CD8-positive, alpha-beta memory T cell (primary cell): ENCODE measurements at regions not wholly inside any gene's neighbourhood (a gene's known extent, or its start where the extent isn't known, plus 50 kb on each side); places are given as distances from the start of the nearest gene placed in this dataset.
A peak's percentile ranks its signal among the peaks of the same experiment; 100 is the strongest.
"Not testable (repeated sequence)": the region's sequence is repeated elsewhere in the genome, so short reads cannot be mapped to it uniquely, and the experiment has no call there.

Experiments
- CTCF ChIA-PET: fragments of 350-600 bp; sonication (Branson Sonifier 250); formaldehyde crosslinking; loops from one replicate; lab custom pipeline; 2021; ENCODE audit warnings: antibody characterized with exemption; lab: Charles Lee
- POLR2A ChIA-PET: fragments of 350-600 bp; sonication (Branson Sonifier 250); formaldehyde crosslinking; loops from one replicate; lab custom pipeline; 2021; ENCODE audit warnings: antibody characterized with exemption; lab: Charles Lee
- DNase-seq, 5 donors: peaks; one replicate each; pipeline versions ENCODE4 v3.0.0 to v3.0.0-alpha.2; 2020 to 2022; ENCODE audit warnings: mixed read lengths in 1 of 5
- H3K27ac ChIP-seq: one replicate; pipeline ENCODE4 v1.7.0; 2013; ENCODE audit warnings: low read depth, mild to moderate bottlenecking, low read length, moderate library complexity
- H3K27me3 ChIP-seq: 2 replicates; pipeline ENCODE4 v1.7.0; 2013; ENCODE audit warnings: low read length, mild to moderate bottlenecking; ENCODE audit not compliant: insufficient read depth, poor library complexity, severe bottlenecking
- H3K36me3 ChIP-seq: 2 replicates; pipeline ENCODE4 v1.7.0; 2013; ENCODE audit warnings: mild to moderate bottlenecking, low read length, moderate library complexity; ENCODE audit not compliant: insufficient read depth
- H3K4me1 ChIP-seq: 2 replicates; pipeline ENCODE4 v1.7.0; 2013; ENCODE audit warnings: mild to moderate bottlenecking, low read length, moderate library complexity; ENCODE audit not compliant: insufficient read depth
- H3K4me3 ChIP-seq: 2 replicates; pipeline ENCODE4 v1.7.0; 2013; ENCODE audit warnings: mild to moderate bottlenecking, low read length
- H3K9me3 ChIP-seq: 2 replicates; pipeline ENCODE4 v1.7.0; 2013; ENCODE audit warnings: mild to moderate bottlenecking, low read length
- H3K27ac Mint-ChIP-seq, 8 donors: one replicate each; pipeline ENCODE4 v1.8.0; 2020 to 2021; ENCODE audit warnings: mixed read lengths in 8 of 8, mild to moderate bottlenecking in 6 of 8, inconsistent platforms in 3 of 8, moderate library complexity in 3 of 8
- H3K27me3 Mint-ChIP-seq, 2 donors: one replicate each; pipeline ENCODE4 v1.8.0; 2020 to 2021; ENCODE audit warnings: mixed read lengths in 2 of 2, mild to moderate bottlenecking in 1 of 2, moderate library complexity in 1 of 2
- H3K36me3 Mint-ChIP-seq, 3 donors: one replicate each; pipeline ENCODE4 v1.8.0; 2020 to 2021; ENCODE audit warnings: mixed read lengths in 3 of 3, inconsistent platforms in 1 of 3, mild to moderate bottlenecking in 1 of 3
- H3K4me1 Mint-ChIP-seq, 3 donors: one replicate each; pipeline ENCODE4 v1.8.0; 2020 to 2021; ENCODE audit warnings: mixed read lengths in 3 of 3, inconsistent platforms in 1 of 3, mild to moderate bottlenecking in 1 of 3
- H3K4me3 Mint-ChIP-seq, 7 donors: one replicate each; pipeline ENCODE4 v1.8.0; 2020 to 2021; ENCODE audit warnings: mixed read lengths in 7 of 7, mild to moderate bottlenecking in 6 of 7, moderate library complexity in 4 of 7, inconsistent platforms in 2 of 7
- H3K9me3 Mint-ChIP-seq, 5 donors: one replicate each; pipeline ENCODE4 v1.8.0; 2020 to 2022; ENCODE audit warnings: mixed read lengths in 5 of 5, mild to moderate bottlenecking in 3 of 5, moderate library complexity in 2 of 5, inconsistent platforms in 1 of 5

DNA sequence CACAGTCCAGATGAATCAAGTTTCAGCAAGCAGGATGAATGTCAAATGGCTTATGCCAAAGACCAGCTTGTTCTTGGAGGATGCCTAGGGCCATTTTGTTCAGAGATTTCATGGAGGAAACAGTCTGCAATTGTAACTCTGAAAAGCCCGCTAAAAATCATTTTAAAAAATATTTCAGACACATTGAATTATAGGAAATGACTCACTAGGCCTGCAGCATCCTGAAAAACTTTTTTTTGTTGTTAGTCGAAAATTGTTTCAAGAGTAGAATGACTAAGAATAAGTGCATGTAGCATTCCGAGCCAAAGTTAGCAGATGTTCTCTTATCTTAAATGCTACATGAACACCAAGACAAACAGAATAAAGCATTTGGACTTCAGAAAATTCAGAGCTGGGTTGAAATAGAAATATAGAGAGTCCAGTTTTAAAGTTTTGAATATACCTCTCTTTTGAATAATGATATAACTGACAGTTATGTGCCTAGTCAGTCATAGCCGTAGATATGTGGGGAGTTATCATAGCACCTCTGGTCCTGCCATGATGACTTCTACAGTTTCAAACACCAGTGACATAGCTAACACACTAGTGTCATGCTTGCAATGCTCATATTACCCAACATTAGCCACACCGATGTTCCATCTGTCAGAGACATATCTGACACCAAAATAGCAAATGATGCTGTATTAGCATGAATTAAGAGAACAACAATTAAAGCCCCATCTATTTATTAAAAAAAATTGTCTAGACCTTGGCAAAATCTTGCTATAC lies 1462.8 kb upstream of the GBE1 start:
- no peak overlapping the region for H3K4me3 ChIP-seq
- no peaks in the 10 kb centered on the region for H3K36me3 ChIP-seq
- Mint-ChIP-seq H3K4me1 (no peaks in the 10 kb centered on the region), H3K36me3 (no peaks in the 10 kb centered on the region), H3K27ac (no peak overlapping the region), H3K4me3 (no peak overlapping the region), H3K9me3 (peaks cover 0 to 22% (median 0%) of the 10 kb centered on the region in 5 donors), H3K27me3 (no peaks in the 10 kb centered on the region)
- no peaks in the 10 kb centered on the region for H3K9me3 ChIP-seq
- ChIA-PET POLR2A (no interaction called here), CTCF (no interaction called here)
- no peak for DNase-seq
- H3K27ac ChIP-seq: no peak overlapping the region
- no peaks in the 10 kb centered on the region for H3K4me1 ChIP-seq
- no peaks in the 10 kb centered on the region for H3K27me3 ChIP-seq

- H3K4me3 ChIP-seq: no peak overlapping the region
- peak overlapping the region in 2 of 7 donors; percentile 6 to 37 for H3K4me3 Mint-ChIP-seq
- H3K9me3 ChIP-seq: no peaks in the 10 kb centered on the region
- no peaks in the 10 kb centered on the region for H3K27me3 ChIP-seq
- H3K9me3 Mint-ChIP-seq: peaks cover 5 to 26% (median 11%) of the 10 kb centered on the region in 5 donors
- peaks cover 0 to 1% (median 0%) of the 10 kb centered on the region in 3 donors for H3K36me3 Mint-ChIP-seq
- H3K27me3 Mint-ChIP-seq: peaks cover 0 to 2% of the 10 kb centered on the region in 2 donors
- no peaks in the 10 kb centered on the region for H3K4me1 Mint-ChIP-seq
- no peak overlapping the region for H3K27ac ChIP-seq
- DNase-seq: peak in 1 of 5 donors; percentile 42
- no peak overlapping the region for H3K27ac Mint-ChIP-seq
- no peaks in the 10 kb centered on the region for H3K36me3 ChIP-seq
- POLR2A ChIA-PET: no interaction called here
- H3K4me1 ChIP-seq: no peaks in the 10 kb centered on the region
- CTCF ChIA-PET: no interaction called here
Measured at GRCh38 chr3:83218383-83219200, 1457.1 kb upstream of the GBE1 start.

DNA sequence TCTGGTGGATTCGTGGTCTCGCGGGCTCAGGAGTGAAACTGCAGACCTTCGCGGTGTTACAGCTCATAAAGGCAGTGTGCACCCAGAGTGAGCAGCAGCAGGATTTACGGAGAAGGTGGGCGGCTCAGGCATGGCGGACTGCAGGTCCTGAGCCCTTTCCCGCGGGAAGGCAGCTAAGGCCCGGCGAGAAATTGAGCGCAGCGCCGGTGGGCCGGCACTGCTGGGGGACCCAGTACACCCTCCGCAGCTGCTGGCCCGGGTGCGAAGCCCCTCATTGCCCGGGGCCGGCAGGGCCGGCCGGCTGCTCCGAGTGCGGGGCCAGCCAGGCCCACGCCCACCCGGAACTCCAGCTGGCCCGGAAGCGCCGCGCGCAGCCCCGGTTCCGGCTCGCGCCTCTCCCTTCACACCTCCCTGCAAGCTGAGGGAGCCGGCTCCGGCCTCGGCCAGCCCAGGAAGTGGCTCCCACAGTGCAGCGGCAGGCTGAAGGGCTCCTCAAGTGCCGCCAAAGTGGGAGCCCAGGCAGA lies 1456.2 kb upstream of the GBE1 start:
- POLR2A ChIA-PET, H3K36me3 ChIP-seq, H3K4me1 ChIP-seq, H3K4me3 ChIP-seq, H3K27ac ChIP-seq, H3K9me3 ChIP-seq, H3K4me1 Mint-ChIP-seq, H3K27me3 ChIP-seq, CTCF ChIA-PET, H3K27me3 Mint-ChIP-seq, H3K36me3 Mint-ChIP-seq, H3K27ac Mint-ChIP-seq: not testable (repeated sequence)
- DNase-seq: peak in 1 of 5 donors; percentile 46
- peaks cover 5 to 27% (median 11%) of the 10 kb centered on the region in 5 donors for H3K9me3 Mint-ChIP-seq
- peak overlapping the region in 1 of 7 donors; percentile 74 for H3K4me3 Mint-ChIP-seq

DNA sequence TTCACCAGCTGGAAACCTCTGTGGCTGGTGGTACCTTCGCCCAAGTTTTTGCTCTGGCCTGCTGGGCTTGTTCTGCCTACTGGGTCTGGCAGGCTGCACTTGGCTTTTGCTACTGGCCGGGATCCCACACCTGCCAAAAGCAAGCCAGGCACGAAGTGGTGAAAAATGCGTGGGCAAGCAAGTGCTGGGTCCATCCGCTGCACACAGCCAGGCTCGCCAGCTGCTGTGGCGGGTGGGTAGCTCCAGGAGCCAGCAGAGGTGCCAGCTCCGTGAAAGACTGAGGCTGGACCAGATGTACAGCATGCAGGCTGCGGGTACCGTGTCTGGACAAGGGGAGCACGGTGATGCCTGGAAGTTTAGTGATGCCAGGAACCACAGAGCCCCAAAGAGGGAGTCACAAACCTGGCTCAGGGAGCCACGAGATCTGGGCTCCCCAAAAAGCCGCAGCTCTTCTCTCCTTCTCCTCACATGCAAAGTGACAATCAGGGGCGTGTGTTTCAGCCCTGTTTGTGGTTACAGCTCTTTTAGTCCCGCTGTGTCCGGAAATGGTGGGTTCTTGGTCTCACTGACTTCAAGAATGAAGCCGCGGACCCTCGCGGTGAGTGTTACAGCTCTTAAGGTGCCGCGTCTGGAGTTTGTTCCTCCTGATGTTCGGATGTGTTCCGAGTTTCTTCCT lies 1455.6 kb upstream of the GBE1 start:
- POLR2A ChIA-PET: no interaction called here
- no peaks in the 10 kb centered on the region for H3K36me3 ChIP-seq
- H3K4me1 ChIP-seq: no peaks in the 10 kb centered on the region
- no peak overlapping the region for H3K4me3 ChIP-seq
- no peak overlapping the region for H3K27ac Mint-ChIP-seq
- H3K4me1 Mint-ChIP-seq: no peaks in the 10 kb centered on the region
- peaks cover 0 to 2% of the 10 kb centered on the region in 2 donors for H3K27me3 Mint-ChIP-seq
- DNase-seq: peak in 1 of 5 donors; percentile 32
- H3K9me3 Mint-ChIP-seq: peaks cover 5 to 27% (median 11%) of the 10 kb centered on the region in 5 donors
- H3K9me3 ChIP-seq: no peaks in the 10 kb centered on the region
- no peaks in the 10 kb centered on the region for H3K27me3 ChIP-seq
- peak overlapping the region in 1 of 7 donors; percentile 74 for H3K4me3 Mint-ChIP-seq
- no peak overlapping the region for H3K27ac ChIP-seq
- peaks cover 0 to 1% (median 0%) of the 10 kb centered on the region in 3 donors for H3K36me3 Mint-ChIP-seq
- CTCF ChIA-PET: no interaction called here

GRCh38 chr3:83195243-83195642 lies 1433.8 kb upstream of the GBE1 start:
- no peak overlapping the region for H3K27ac Mint-ChIP-seq
- H3K4me3 Mint-ChIP-seq: no peak overlapping the region
- H3K27me3 ChIP-seq: no peaks in the 10 kb centered on the region
- no peak overlapping the region for H3K27ac ChIP-seq
- H3K9me3 ChIP-seq: no peaks in the 10 kb centered on the region
- no peaks in the 10 kb centered on the region for H3K36me3 Mint-ChIP-seq
- POLR2A ChIA-PET: no interaction called here
- no peak overlapping the region for H3K4me3 ChIP-seq
- H3K4me1 ChIP-seq: no peaks in the 10 kb centered on the region
- no peaks in the 10 kb centered on the region for H3K36me3 ChIP-seq
- H3K9me3 Mint-ChIP-seq: peaks cover 8 to 51% (median 13%) of the 10 kb centered on the region in 5 donors
- no peaks in the 10 kb centered on the region for H3K4me1 Mint-ChIP-seq
- DNase-seq: no peak
- CTCF ChIA-PET: no interaction called here
- no peaks in the 10 kb centered on the region for H3K27me3 Mint-ChIP-seq

- H3K27ac Mint-ChIP-seq: no peak overlapping the region
- H3K4me3 Mint-ChIP-seq: no peak overlapping the region
- Histone ChIP-seq H3K4me3 (no peak overlapping the region), H3K36me3 (no peaks in the 10 kb centered on the region), H3K27ac (no peak overlapping the region), H3K27me3 (no peaks in the 10 kb centered on the region), H3K9me3 (no peaks in the 10 kb centered on the region), H3K4me1 (no peaks in the 10 kb centered on the region)
- ChIA-PET POLR2A (no interaction called here), CTCF (no interaction called here)
- H3K27me3 Mint-ChIP-seq: no peaks in the 10 kb centered on the region
- no peak for DNase-seq
- H3K36me3 Mint-ChIP-seq: no peaks in the 10 kb centered on the region
- peaks cover 3 to 39% (median 12%) of the 10 kb centered on the region in 5 donors for H3K9me3 Mint-ChIP-seq
- no peaks in the 10 kb centered on the region for H3K4me1 Mint-ChIP-seq
Measured at GRCh38 chr3:83193526-83193925, 1432.1 kb upstream of the GBE1 start.

GRCh38 chr3:83189634-83190033 lies 1428.2 kb upstream of the GBE1 start:
- Mint-ChIP-seq H3K4me1 (no peaks in the 10 kb centered on the region), H3K36me3 (no peaks in the 10 kb centered on the region), H3K9me3 (peaks cover 6 to 21% (median 15%) of the 10 kb centered on the region in 5 donors), H3K27ac (no peak overlapping the region), H3K27me3 (no peaks in the 10 kb centered on the region), H3K4me3 (no peak overlapping the region)
- H3K27me3 ChIP-seq: no peaks in the 10 kb centered on the region
- H3K4me3 ChIP-seq: no peak overlapping the region
- CTCF ChIA-PET: no interaction called here
- no peaks in the 10 kb centered on the region for H3K4me1 ChIP-seq
- H3K9me3 ChIP-seq: no peaks in the 10 kb centered on the region
- H3K36me3 ChIP-seq: no peaks in the 10 kb centered on the region
- no peak overlapping the region for H3K27ac ChIP-seq
- POLR2A ChIA-PET: no interaction called here
- no peak for DNase-seq

DNA sequence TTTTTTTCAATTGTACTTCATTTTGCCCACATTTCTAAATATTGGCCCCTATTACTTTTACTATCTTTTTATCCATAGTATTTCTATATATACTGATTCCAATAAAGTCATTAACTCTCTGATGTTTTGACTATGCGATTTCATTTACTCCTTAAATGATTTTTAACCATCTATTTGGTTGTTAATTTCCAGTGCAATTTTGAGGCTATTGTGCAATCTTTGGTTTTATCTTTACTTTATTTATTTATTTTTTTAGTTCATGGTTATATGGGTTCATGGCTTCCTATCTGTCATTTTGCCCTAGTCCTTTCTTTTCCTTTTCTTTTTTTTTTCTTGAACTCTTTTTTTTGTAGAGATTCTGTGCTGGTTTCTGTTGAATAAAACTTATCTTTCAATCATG lies 1408.0 kb upstream of the GBE1 start:
- no peak overlapping the region for H3K27ac Mint-ChIP-seq
- H3K4me1 Mint-ChIP-seq: no peaks in the 10 kb centered on the region
- H3K9me3 Mint-ChIP-seq: peaks cover 0 to 28% (median 6%) of the 10 kb centered on the region in 5 donors
- Histone ChIP-seq H3K27me3 (no peaks in the 10 kb centered on the region), H3K36me3 (no peaks in the 10 kb centered on the region), H3K27ac (no peak overlapping the region), H3K4me3 (no peak overlapping the region), H3K4me1 (no peaks in the 10 kb centered on the region), H3K9me3 (no peaks in the 10 kb centered on the region)
- no peaks in the 10 kb centered on the region for H3K36me3 Mint-ChIP-seq
- CTCF ChIA-PET: no interaction called here
- POLR2A ChIA-PET: no interaction called here
- no peak overlapping the region for H3K4me3 Mint-ChIP-seq
- no peak for DNase-seq
- H3K27me3 Mint-ChIP-seq: no peaks in the 10 kb centered on the region
